ENCODE measurements at regions not wholly inside any gene's neighbourhood (a gene's known extent, or its start where the extent isn't known, plus 50 kb on each side); places are given as distances from the start of the nearest gene placed in this dataset.
"Not testable (repeated sequence)": the region's sequence is repeated elsewhere in the genome, so short reads cannot be mapped to it uniquely, and the experiment has no call there.

DNA sequence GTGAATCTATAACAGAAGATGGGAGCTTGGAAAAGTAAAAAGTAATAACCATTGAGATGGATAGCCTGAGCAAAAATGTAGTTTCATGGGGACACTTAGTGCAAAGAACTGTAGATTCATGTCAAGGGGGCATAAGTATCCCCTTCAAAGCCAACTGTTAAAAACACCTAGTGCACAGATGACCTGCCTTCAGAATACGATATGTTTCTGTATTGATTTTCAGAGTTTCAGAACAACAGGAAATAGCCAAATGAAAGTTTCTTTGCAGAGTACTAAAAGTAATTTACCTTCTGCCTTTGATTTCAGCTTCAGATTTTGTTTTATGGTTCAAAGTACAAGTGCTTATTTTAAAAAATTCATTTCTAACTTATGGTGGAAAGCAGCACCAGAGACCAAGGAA, 593.1 kb downstream of the TTLL7 start:
- not testable (repeated sequence) for DNase-seq; H2BK120ac ChIP-seq (ENCODE audit: insufficient read depth, low read length, poor library complexity); H4K91ac ChIP-seq (ENCODE audit: low read depth, low read length); H4K8ac ChIP-seq (ENCODE audit: low read depth, low read length); H3K4me1 ChIP-seq (ENCODE audit: control insufficient read depth in 1 of 2, insufficient read depth in 2 of 2, low read length in 2 of 2); H2AK5ac ChIP-seq (ENCODE audit: low read length); H2BK12ac ChIP-seq (ENCODE audit: low read length); H3K23ac ChIP-seq (ENCODE audit: low read length); H2BK5ac ChIP-seq (ENCODE audit: low read depth, low read length, poor library complexity); H2AFZ ChIP-seq (ENCODE audit: insufficient read depth, low read length, poor library complexity); H3K4me3 ChIP-seq (ENCODE audit: low read depth, low read length); H3K9me3 ChIP-seq (ENCODE audit: insufficient read depth, low read depth, low read length); H3K36me3 ChIP-seq (ENCODE audit: control insufficient read depth in 1 of 2, insufficient read depth in 2 of 2, low read length in 2 of 2); H3K4ac ChIP-seq (ENCODE audit: low read depth, low read length); H3K14ac ChIP-seq (ENCODE audit: low read length); H3K27me3 ChIP-seq (ENCODE audit: insufficient read depth, low read length); H3K79me2 ChIP-seq (ENCODE audit: control insufficient read depth, insufficient read depth, low read length, poor library complexity); H3K79me1 ChIP-seq (ENCODE audit: low read length); H3K9ac ChIP-seq (ENCODE audit: low read length); H4K12ac ChIP-seq (ENCODE audit: low read depth, low read length); H3K4me2 ChIP-seq (ENCODE audit: low read length); H3K18ac ChIP-seq (ENCODE audit: low read length)
- H3K27ac ChIP-seq (ENCODE audit: low read depth, low read length) = peak overlapping the region; percentile 53
- no CpG with 5 or more reads among the region's 1 CpG for WGBS (ENCODE audit: extremely low coverage, insufficient coverage, insufficient read length)

DNA sequence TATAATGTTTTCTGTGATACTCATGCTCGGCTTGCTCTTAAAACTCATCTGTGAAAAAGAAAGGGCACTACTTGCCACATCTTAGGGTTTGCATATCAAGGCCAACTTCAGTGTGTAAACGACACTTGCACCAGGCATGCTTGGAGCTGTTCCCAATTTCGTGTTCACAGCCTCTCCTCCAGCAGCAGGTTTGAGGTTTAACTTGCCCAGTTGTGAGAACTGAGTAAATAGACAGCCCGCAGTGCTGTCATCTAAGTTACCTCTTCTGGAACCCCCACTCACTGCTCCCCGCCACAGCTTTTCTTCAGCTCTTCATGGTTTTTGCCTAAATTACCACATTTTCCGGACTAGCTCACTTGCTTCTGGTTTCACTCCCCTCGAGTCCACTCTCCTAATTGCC, 595.4 kb downstream of the TTLL7 start:
- H3K9ac ChIP-seq (ENCODE audit: low read length); H3K36me3 ChIP-seq (ENCODE audit: control insufficient read depth in 1 of 2, insufficient read depth in 2 of 2, low read length in 2 of 2); H3K23ac ChIP-seq (ENCODE audit: low read length); H2AFZ ChIP-seq (ENCODE audit: insufficient read depth, low read length, poor library complexity); H3K4me1 ChIP-seq (ENCODE audit: control insufficient read depth in 1 of 2, insufficient read depth in 2 of 2, low read length in 2 of 2); H3K4ac ChIP-seq (ENCODE audit: low read depth, low read length); H3K27me3 ChIP-seq (ENCODE audit: insufficient read depth, low read length); H3K18ac ChIP-seq (ENCODE audit: low read length); H2BK5ac ChIP-seq (ENCODE audit: low read depth, low read length, poor library complexity); H3K4me3 ChIP-seq (ENCODE audit: low read depth, low read length); H4K8ac ChIP-seq (ENCODE audit: low read depth, low read length); H3K14ac ChIP-seq (ENCODE audit: low read length); H3K4me2 ChIP-seq (ENCODE audit: low read length); H3K27ac ChIP-seq (ENCODE audit: low read depth, low read length); DNase-seq; H2BK120ac ChIP-seq (ENCODE audit: insufficient read depth, low read length, poor library complexity); H3K79me1 ChIP-seq (ENCODE audit: low read length); H4K12ac ChIP-seq (ENCODE audit: low read depth, low read length); H3K79me2 ChIP-seq (ENCODE audit: control insufficient read depth, insufficient read depth, low read length, poor library complexity); H3K9me3 ChIP-seq (ENCODE audit: insufficient read depth, low read depth, low read length); H2AK5ac ChIP-seq (ENCODE audit: low read length): not testable (repeated sequence)
- Histone ChIP-seq H2BK12ac (ENCODE audit: low read length) (peak overlapping the region; percentile 58), H4K91ac (ENCODE audit: low read depth, low read length) (peak overlapping the region; percentile 24)
- WGBS (ENCODE audit: extremely low coverage, insufficient coverage, insufficient read length) = no CpG with 5 or more reads among the region's 7 CpGs

DNA sequence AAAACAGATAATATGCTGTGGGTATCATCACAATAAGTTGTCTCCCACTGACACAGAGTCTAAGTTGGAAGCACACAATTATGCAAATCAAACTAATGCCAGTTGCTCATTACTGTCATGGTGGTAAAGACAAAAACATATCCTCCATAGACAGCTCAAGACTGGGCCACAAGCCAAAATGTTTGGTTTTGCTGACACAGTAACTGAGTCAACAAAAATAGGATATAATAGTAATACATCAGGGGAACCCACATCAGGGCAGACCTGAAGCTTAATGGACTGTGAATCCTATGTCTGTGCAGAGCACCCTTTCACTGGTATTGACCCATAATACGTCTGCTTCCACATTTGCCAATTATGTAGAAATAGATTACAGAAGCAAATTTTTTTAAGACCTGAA, 597.8 kb downstream of the TTLL7 start:
- not testable (repeated sequence) for H3K14ac ChIP-seq (ENCODE audit: low read length); H3K79me1 ChIP-seq (ENCODE audit: low read length); H3K36me3 ChIP-seq (ENCODE audit: control insufficient read depth in 1 of 2, insufficient read depth in 2 of 2, low read length in 2 of 2); H4K12ac ChIP-seq (ENCODE audit: low read depth, low read length); H4K91ac ChIP-seq (ENCODE audit: low read depth, low read length); H2BK120ac ChIP-seq (ENCODE audit: insufficient read depth, low read length, poor library complexity); H3K23ac ChIP-seq (ENCODE audit: low read length); H3K4me1 ChIP-seq (ENCODE audit: control insufficient read depth in 1 of 2, insufficient read depth in 2 of 2, low read length in 2 of 2); H3K9me3 ChIP-seq (ENCODE audit: insufficient read depth, low read depth, low read length); H3K9ac ChIP-seq (ENCODE audit: low read length); H3K79me2 ChIP-seq (ENCODE audit: control insufficient read depth, insufficient read depth, low read length, poor library complexity); H2BK12ac ChIP-seq (ENCODE audit: low read length); H4K8ac ChIP-seq (ENCODE audit: low read depth, low read length); H3K18ac ChIP-seq (ENCODE audit: low read length); H3K27me3 ChIP-seq (ENCODE audit: insufficient read depth, low read length); H2BK5ac ChIP-seq (ENCODE audit: low read depth, low read length, poor library complexity); H3K4me2 ChIP-seq (ENCODE audit: low read length); H3K4ac ChIP-seq (ENCODE audit: low read depth, low read length); H3K4me3 ChIP-seq (ENCODE audit: low read depth, low read length); H3K27ac ChIP-seq (ENCODE audit: low read depth, low read length); H2AK5ac ChIP-seq (ENCODE audit: low read length); H2AFZ ChIP-seq (ENCODE audit: insufficient read depth, low read length, poor library complexity); DNase-seq
- no CpG with 5 or more reads among the region's 1 CpG for WGBS (ENCODE audit: extremely low coverage, insufficient coverage, insufficient read length)

DNA sequence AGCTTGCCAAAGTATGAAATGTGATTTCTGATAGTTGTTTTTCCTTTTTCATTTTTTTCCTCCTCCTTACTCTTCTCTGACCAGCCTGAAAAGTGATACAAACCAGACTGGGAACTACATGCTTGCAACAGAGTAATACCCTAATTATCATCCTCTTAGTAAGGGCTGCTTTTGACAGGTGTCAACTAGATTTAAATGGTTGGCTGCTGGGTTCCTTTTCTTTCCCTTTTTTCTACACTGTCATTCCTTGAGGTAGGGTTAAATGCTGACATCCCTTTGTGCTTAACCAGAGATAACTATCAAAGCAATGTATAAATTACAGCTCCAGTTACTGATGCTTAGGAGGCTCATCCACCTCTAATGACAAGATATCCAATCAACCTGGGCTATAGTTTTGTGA, 598.8 kb downstream of the TTLL7 start:
- H3K4ac ChIP-seq (ENCODE audit: low read depth, low read length); H2BK5ac ChIP-seq (ENCODE audit: low read depth, low read length, poor library complexity); H3K9ac ChIP-seq (ENCODE audit: low read length); H3K18ac ChIP-seq (ENCODE audit: low read length); H3K23ac ChIP-seq (ENCODE audit: low read length); H3K79me1 ChIP-seq (ENCODE audit: low read length); H3K4me1 ChIP-seq (ENCODE audit: control insufficient read depth in 1 of 2, insufficient read depth in 2 of 2, low read length in 2 of 2); H3K79me2 ChIP-seq (ENCODE audit: control insufficient read depth, insufficient read depth, low read length, poor library complexity); H3K27me3 ChIP-seq (ENCODE audit: insufficient read depth, low read length); H3K14ac ChIP-seq (ENCODE audit: low read length); H2AFZ ChIP-seq (ENCODE audit: insufficient read depth, low read length, poor library complexity); H2BK120ac ChIP-seq (ENCODE audit: insufficient read depth, low read length, poor library complexity); H4K12ac ChIP-seq (ENCODE audit: low read depth, low read length); H3K4me3 ChIP-seq (ENCODE audit: low read depth, low read length); H4K8ac ChIP-seq (ENCODE audit: low read depth, low read length); H3K4me2 ChIP-seq (ENCODE audit: low read length); H3K36me3 ChIP-seq (ENCODE audit: control insufficient read depth in 1 of 2, insufficient read depth in 2 of 2, low read length in 2 of 2); H2BK12ac ChIP-seq (ENCODE audit: low read length); H4K91ac ChIP-seq (ENCODE audit: low read depth, low read length); H3K9me3 ChIP-seq (ENCODE audit: insufficient read depth, low read depth, low read length); H2AK5ac ChIP-seq (ENCODE audit: low read length); DNase-seq; H3K27ac ChIP-seq (ENCODE audit: low read depth, low read length): not testable (repeated sequence)

DNA sequence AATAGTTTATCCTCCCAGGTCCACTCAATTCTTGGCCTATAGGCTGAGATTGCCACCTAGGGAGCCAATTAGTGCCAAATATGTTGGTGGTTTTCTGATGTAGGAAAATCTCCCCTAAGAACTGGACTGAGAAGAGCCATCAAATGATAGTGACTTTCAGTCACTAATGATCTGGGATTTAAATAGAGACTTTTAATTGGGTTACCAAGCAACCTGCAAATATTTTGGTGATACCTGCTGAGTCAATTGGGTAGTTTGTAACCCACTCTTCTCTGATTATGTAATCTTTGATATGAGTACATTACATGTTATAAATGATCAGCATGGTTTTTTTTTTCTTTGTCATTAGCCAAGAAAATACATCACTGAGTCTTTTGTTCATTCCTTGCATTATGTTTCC, 600.8 kb downstream of the TTLL7 start:
- not testable (repeated sequence) for H2AFZ ChIP-seq (ENCODE audit: insufficient read depth, low read length, poor library complexity); H3K4ac ChIP-seq (ENCODE audit: low read depth, low read length); H2BK5ac ChIP-seq (ENCODE audit: low read depth, low read length, poor library complexity); H3K27ac ChIP-seq (ENCODE audit: low read depth, low read length); H3K4me3 ChIP-seq (ENCODE audit: low read depth, low read length); H4K8ac ChIP-seq (ENCODE audit: low read depth, low read length); H2AK5ac ChIP-seq (ENCODE audit: low read length); H3K9me3 ChIP-seq (ENCODE audit: insufficient read depth, low read depth, low read length); H3K18ac ChIP-seq (ENCODE audit: low read length); H3K79me1 ChIP-seq (ENCODE audit: low read length); H3K14ac ChIP-seq (ENCODE audit: low read length); H3K4me1 ChIP-seq (ENCODE audit: control insufficient read depth in 1 of 2, insufficient read depth in 2 of 2, low read length in 2 of 2); H3K36me3 ChIP-seq (ENCODE audit: control insufficient read depth in 1 of 2, insufficient read depth in 2 of 2, low read length in 2 of 2); DNase-seq; H2BK120ac ChIP-seq (ENCODE audit: insufficient read depth, low read length, poor library complexity); H3K23ac ChIP-seq (ENCODE audit: low read length); H3K79me2 ChIP-seq (ENCODE audit: control insufficient read depth, insufficient read depth, low read length, poor library complexity); H3K27me3 ChIP-seq (ENCODE audit: insufficient read depth, low read length); H3K4me2 ChIP-seq (ENCODE audit: low read length); H4K91ac ChIP-seq (ENCODE audit: low read depth, low read length); H2BK12ac ChIP-seq (ENCODE audit: low read length); H3K9ac ChIP-seq (ENCODE audit: low read length); H4K12ac ChIP-seq (ENCODE audit: low read depth, low read length)
